ENCODE measurements at regions not wholly inside any gene's neighbourhood (a gene's known extent, or its start where the extent isn't known, plus 50 kb on each side); places are given as distances from the start of the nearest gene placed in this dataset.
"Not testable (repeated sequence)": the region's sequence is repeated elsewhere in the genome, so short reads cannot be mapped to it uniquely, and the experiment has no call there.

DNA sequence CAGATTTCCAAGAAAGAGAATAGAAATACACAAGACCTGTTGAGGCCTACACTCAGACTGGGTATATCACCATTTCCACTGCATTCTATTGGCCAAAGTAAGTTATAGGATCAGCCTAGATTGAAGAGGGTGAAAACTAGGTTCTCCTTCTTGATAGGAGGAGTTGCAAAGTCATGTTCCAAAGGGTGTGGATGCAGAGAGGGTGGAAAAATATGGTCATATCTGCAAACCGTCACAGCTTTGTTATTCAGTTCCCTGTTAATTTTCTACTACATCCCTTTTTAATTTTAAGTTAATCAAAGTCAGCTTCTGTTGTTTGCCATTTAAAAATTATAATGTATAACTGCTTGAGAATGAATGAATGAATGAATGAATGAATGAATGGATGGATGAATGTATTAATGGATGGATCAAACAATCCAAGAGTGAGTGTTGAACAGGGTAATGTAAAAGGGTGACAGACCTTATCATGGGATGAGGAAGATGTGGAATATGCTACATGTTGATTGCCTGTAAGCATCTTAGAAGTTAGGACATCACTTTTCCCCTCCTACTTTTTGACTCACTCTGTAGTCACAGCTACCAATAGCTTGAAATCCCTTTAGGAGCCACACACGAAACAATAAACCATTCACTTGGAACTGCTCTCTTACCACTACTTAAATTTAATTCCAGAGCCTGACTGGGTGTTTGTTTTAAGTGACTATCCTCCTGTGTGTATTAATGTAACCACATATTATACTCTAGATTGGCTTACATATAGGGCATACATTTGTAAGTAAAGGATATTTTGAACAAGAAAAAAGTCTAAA, 121.5 kb downstream of the CCDC34 start:
- no peak for DNase-seq

DNA sequence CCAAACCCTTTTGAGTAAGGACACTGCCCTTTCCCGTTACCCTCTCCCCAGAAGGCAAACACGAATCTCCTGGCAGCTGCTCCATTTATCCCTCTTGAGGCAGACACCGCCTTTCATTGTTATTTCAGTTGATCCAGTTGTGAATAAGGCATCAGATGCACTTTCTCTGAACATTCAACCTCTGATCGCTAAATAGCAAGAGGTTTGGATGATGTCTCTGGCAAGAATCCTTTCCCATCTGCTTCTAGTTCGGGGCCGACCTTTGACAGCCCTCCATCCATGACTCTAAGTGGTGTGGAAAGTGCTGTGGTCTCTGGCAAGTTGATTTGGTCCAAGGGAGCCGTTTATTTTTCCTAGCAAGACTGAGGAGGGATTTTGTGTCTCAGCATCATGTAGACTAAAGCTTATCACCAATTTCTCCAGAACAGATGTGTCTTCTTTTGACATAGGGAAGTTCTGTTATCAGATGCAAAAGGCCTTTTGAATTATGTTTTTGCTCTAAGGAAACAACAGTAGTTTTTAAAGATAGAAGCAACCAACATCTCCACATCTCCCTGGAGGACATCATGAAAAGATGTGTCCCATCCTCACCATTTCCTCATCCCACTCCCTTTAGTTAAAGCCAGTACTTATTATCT, 123.6 kb downstream of the CCDC34 start:
- no peak for DNase-seq

DNA sequence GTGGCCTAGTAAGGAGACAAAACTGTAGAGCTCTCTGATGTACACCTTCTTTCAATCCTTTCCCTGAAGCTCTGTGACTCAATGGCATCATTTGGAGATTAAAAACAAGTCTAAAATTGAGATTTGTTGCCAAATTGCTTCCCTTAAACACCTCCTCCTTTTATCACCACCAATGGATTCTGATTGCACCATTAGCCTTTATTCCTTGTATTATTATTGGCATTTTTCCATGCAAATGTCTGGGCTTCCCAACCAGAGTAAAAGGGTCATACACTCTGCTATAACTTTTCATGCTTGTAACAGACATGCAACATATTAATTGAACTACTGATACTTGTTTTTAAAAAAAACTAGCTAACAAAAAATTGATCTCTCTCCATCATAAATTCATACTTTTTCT, 124.2 kb downstream of the CCDC34 start:
- no peak for DNase-seq

DNA sequence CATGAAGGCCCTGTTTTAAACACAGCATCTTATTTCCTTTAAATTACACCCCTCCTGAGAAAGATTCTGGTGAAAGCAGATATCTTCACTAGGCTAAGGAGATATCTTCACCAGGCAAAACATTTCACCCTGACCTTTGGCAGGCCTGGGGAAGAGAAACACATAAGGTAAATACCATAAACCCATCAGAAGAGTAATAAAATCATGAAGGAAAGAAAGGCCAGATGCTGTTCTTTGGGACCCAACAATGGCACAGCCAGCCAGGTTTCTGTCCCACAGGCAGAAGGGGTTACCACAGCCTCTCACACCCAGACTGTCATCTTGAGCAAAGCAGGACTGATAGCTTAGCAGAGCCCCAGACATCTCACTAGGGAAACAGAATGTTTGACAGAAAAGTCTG, 125.4 kb downstream of the CCDC34 start:
- DNase-seq: no peak

DNA sequence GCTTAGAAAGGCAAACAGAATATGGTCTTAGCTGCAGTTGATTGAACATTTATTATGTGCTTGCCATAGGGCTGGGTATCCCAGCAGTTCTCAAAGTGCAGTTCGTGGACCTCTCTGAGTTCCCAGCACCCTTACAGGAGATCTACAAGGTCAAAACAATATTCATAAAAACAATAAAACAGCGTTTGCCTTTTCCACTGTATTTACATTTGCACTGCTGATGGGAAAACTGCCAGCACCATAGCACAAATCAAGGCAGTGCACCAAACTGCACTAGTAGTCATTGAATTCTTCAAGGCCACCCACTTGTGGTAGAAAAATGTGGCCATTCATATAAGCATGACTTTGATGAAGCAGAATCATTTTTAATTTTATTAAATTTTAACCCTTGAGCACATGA, 128.1 kb downstream of the CCDC34 start:
- DNase-seq: no peak

DNA sequence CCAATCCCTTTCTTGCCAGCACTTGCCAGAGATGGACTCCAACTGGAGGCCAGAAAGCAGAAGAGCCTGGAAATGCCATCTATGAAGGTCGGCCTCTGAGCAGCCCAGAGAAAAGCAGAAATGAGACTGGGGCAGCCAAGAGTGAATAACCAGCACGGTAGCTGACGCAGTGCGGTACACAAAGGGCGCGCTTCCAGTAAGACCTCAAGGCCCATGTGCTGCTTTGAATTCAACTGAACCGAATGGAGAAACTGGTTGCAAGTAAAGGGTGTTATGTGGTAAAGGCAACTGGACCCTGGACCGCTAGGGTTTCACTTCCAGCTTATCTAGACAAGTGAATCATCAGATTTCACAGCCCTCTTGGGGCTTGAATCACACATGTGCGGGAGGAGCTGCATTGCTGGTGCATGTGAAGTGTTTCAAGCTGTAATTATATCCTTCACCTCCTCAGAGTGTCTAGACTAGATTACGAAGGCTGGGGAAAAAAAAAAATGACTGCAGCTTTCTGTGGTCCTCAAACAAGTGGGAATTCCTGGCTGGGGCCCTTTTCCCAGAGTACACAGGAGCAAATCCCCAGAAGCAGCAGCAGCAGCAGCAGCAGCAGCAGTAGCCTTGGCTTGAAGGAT, 128.9 kb downstream of the CCDC34 start:
- peak; percentile 46 for DNase-seq

DNA sequence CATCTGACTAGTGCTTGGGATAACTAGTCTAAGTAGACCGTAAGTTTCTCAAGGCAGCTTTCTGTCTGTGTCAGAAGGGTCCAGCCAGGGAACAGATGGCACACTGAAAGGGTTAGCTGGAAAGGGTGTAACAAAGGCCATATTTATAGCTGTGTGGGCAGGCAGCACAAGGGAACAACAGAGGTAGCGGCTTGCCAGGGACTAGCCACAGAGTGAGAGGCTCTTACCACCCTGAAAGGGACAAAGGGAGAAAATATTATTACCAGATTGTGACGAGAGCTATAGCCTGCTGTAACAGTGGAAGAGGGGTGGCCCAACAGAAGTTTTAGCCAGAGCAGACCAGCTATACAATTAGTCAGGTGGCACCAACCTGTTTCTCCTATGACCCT, 129.4 kb downstream of the CCDC34 start:
- no peak for DNase-seq

DNA sequence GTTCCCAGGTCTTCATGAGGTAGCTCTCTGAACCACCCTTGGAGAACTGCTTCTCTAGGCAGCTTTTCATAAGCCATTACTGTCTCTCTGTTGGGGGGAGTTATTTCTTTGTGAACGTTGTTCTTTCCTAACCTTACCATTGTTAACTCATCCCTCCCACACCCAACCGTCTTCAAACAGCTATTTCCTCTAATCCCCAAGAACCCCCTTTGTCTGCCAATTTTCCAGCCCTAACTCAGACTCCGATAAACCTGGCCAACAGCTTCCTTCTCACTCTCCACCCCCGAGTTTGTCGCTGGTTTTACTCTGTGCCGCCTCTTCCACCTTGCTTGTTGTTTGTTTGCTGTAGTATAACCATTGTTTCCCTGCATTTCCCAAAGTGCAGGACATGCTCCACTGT, 131.5 kb downstream of the CCDC34 start:
- no peak for DNase-seq

DNA sequence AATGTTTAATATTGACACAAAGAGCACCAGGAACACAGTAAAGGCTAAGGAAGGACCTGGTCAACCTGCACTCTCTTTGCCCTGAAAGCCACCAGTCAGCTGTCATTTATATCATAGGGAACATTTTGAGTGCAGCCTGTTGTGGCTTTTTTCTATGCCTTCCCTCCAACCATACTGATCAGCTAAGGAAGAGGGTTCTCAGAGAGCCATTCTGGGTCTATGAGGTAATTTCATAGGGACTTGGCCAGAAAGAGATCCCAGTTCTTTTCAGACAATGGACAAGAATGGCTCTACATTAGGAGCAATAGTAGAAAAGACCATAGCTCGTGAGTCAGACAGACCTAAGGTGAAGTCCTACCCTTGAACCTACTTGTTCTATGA, 132.8 kb downstream of the CCDC34 start:
- DNase-seq: no peak

DNA sequence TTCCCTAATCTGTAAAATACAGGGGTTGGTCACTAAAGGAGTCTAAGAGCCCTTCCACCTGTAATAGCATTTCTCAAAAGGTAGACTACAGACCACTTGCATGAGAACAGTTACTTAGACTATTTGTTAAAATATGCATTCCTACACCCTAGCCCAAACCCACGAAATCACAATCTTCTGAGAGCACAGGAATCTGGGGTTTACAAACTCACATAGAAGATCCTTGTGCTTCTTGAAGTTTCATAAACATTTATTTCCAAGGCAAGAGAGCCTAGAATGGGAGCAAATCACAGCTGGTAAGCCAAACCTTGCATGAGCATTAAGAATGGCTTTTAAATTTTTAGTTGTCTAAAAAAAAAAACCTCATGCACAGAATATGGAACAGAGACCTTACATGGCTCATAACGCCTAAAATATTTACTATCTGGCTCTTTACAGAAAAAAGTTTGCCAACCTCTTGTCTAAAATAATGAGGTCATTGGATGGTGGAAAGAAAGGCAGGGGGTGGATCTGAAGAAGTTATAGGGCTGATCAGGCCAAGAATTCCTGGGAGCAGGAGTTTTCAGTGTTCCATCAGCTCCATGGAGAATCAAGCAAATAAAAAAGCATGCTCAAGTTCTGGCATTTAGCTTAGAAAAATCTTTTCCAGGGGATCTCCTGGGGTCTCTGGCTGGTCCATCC, 133.4 kb downstream of the CCDC34 start:
- DNase-seq: no peak

DNA sequence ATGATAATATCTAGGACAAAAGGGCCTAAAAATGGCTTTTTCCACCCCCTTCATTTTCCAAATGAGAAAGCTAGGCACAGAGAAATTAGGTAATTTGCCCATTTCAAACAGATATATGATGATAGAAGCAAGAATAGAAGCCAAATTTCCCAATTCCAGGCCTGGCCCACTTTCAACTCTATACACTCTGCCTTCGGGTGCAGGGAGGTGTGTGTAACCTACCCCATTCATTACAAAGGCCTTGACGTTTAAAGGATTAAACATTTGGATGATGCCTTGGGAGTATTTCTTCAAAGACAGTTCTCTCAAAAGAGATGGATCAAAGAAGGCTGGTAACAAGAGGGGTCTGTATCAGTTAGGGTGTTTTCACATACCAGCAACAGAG, 134.1 kb downstream of the CCDC34 start:
- DNase-seq: no peak

DNA sequence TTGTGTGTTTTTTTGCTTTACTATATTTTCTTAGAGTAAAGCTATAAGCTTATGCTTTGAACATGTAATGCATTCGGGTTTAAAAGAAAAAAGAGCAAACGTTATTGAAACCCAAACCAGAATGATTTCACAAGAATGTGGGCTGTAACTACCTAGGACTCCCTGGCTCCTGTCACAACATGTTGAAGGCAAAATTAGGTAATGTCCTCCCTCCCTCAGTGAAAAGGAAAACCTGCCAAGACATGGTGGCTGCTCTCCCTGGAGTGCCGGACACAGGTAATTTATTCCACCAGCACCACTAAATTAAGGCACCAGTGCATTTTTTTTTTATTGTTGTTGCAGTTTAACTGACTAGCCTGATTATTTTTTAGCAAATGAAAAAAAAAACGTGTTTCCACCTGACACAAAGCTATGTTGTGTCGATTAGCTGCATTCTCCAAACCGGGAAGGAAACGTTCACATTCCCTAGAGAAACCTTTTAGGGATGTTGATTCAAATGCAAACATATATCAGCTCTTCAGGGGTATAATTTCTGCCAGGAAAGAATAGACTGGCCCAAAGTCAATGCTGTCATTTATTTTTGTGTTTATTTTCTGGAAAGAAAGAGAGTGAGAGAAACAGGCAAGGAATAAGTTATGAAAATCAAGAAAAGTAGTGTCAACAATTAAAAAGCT, 134.6 kb downstream of the CCDC34 start:
- DNase-seq: peak; percentile 80

DNA sequence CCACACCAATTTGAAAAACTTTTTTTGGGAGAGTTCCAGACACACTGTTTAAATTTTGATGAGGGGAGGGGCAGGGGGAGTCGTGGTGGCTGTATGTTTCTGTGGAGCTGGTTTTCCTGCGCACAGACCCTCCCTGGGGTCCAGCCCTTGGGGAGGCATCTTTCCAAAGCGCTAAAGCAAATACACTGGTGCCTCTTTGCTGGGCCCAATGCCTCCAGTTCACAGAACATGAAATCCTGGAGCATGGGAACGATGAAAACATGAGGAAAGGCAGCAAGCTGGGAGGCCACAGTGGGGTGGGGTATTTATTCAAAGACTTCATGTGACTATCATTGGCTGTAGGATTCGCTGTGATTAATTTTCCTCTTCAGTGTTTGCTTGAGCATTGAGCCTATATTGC, 135.3 kb downstream of the CCDC34 start:
- peak; percentile 80 for DNase-seq

DNA sequence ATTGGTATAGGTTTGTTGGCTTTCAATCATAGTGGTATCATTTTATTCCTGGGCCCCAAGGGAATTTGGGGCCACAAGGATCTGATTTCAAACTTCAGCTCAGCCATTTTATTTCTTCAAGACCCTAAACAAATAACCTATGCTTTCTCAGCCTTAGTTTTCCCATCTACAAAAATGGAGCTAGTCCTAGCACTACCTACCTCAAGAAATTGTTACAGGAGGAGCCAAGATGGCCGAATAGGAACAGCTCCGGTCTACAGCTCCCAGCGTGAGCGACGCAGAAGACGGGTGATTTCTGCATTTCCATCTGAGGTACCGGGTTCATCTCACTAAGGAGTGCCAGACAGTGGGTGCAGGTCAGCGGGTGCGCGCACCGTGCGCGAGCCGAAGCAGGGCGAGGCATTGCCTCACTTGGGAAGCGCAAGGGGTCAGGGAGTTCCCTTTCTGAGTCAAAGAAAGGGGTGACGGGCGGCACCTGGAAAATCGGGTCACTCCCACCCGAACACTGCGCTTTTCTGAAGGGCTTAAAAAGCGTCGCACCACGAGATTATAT, 143.5 kb downstream of the CCDC34 start:
- DNase-seq: not testable (repeated sequence)

DNA sequence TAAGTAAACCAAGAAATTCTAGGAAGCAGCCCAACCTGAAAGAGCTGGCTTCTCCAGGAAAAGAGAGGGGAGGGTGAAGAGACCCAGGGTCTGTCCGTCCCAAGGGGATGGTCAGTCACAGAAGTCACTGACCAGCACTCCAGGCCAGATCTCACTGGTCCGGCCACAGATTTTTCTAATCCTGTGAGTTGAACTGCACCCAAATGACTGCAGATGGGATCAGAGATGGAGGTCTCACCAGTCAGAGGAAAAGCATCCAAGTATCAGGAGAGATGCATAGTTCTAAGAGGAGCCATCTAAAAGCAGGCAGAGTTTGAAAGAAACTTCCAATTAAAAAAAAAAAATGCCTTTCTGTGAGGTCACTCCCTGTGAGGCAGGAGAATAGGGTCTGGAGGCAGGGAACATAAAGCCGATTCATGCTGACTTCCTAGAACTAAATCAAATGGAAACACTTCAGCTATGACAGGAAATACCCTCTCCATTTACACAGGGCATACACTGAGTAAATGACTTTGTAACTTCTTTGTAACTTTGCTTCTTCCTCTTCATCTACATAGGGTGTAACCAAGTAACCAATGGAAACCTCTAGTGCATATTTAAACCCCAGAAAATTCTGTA, 144.5 kb downstream of the CCDC34 start:
- no peak for DNase-seq

DNA sequence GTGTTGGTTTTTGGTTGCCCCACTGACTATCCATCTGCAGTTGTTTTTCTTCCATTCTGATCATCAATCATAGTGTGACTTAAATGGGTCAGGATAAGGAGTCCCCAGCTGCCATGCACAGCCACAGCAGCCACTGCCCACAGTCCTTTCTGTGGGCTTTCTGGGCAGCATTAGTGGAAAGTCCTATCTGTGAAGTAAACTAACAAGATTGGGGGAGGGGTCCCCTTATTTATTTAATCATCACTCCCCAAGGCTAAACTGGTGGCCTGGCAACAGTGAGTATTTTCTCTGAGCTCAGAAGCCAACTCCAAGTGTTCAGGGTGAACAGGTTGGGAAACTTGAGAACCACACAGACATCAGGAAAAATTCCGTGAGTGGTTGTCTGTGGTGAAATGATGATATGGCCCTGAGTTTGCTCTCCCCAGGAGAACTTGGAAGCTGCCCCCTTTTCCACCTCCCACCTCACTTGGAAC, 145.0 kb downstream of the CCDC34 start:
- no peak for DNase-seq

DNA sequence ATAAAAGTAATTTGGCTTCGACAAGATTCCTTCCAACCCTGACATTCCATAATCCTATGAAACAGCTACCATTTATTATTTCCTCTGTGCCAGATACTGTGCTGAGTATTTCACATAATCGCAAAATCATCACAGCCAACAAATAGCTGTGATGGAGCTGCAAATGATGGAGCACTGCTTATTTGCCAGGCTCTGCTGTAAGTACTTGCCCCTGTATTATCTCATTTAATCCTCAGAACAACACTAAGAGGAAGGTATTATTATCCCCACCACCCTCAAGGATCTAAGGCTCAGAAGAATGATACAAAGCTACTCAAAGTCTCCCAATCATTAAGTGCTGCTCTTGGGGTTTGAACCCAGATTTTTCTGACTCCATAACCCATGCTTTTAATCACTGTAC, 145.5 kb downstream of the CCDC34 start:
- DNase-seq: no peak

DNA sequence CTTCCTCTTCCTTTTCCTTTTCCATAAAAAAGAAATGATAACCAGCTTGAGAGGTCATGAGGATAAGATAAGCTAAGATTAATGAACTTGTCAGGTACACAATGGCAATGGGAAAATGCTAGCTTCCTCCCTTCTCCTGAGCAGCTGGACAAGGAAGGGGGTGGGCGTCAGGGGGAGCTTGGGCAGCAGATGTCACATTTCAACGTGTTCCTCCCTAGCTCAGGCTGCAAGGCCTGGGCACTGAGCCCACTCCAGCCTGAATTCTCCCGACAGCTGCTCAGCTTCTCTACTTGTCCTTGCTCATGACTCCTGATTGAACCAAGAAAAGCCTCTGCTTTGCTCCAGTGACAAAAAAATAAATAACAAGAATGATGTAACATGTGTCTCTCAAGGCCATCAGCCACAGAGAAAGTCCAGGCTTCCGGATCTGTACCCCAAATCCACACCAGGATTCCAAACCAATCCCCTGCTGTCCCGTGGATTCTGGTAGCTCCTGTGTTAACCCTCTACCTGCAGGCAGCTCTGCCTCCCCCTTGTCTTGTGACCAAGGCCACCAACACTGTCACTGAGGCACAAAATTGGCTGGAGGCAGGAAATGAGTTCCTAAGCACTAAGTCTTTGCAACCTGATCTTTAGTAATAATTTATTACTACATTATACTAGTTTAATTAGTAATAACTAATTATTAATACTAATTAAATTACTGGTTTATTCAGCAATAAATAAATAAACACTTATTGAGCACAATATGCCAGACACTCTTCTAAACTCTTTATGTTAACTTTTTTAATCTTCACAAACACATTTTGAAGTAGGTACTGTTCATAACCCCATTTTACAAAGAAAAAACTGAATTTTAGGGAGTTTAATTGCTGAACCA, 146.5 kb downstream of the CCDC34 start:
- peak; percentile 81 for DNase-seq

DNA sequence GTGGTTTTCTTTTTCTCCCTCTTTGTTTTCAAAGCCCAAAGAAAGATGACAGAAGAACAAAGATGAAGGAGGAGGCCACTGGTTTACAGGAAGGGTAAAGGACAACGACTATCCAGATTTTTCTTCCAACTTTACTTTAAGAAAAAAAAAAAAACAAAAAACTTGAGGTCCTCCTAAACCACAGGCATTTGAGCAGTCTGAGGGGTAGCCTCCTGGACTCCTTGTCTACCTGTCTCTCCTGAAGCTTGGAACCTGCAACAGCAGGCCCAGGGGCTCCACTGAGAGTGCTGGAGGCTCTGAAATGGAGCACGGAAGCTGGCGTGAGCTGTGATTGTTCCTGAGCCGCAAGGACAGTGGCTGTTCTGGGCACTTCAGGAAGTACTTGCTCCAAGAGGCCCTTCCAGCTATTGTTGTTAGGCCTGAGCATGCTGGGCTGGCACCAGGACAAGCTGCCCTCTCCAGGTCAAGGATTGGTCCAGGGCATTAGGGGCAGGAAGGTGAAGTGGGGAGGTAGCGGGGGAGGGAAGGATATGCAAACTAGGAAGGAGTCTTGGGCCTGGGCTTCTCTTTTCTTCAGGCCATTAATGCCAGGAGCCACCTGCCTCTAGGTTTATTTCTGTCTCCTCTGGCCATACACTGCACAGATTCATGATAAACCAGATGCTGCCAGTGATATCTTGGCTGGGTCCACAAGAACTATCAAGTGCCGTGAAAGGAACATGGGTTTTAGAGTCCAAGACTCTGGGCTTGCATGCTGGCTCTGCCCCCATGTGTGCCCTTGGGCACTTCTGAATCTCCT, 147.3 kb downstream of the CCDC34 start:
- DNase-seq: no peak

DNA sequence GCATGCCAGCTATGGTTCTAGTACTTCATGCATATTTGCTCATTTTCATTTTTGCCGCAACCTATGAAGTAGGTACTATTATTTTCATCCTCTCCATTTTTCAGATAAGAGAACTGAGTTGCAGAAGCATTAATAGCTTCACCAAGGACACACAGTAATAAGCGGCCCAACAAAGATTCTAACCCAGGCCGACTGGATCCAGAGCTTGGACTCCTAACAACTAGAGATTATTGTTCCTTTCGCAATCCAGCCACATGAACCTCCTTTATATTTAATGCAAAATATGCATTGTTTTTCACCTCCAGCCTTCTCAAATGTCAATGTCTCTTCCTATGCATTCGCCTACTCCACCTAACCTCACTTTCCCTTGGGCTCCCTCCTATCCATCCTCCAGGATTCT, 148.3 kb downstream of the CCDC34 start:
- no peak for DNase-seq

Measured in NCI-H1105 treated with DMSO at 0.1 percent for 48 hours (cell line).